IMR-90 (cell line): ENCODE measurements at regions not wholly inside any gene's neighbourhood (a gene's known extent, or its start where the extent isn't known, plus 50 kb on each side); places are given as distances from the start of the nearest gene placed in this dataset.
A peak's percentile ranks its signal among the peaks of the same experiment; 100 is the strongest.

ENCODE experiments used
- ATAC-seq: fragments of 200-7000 bp; cut with Tn5 transposase; 2 replicates; pipeline ENCODE4 v1.9.1; 2020; ENCODE audit warnings: low read depth, mild to moderate bottlenecking, moderate library complexity
- BruUV-seq: library from RNA; stranded (reverse); fragments of 400-500 nt; replicated peaks from 2 replicates; lab custom pipeline; 2021; lab: Mats Ljungman, UMichigan
- CTCF ChIA-PET: fragments of 300-600 bp; formaldehyde crosslinking; extraction: SDS; loops from one replicate; lab custom pipeline; 2021; ENCODE audit warnings: antibody characterized with exemption; lab: Yijun Ruan, JAX
- POLR2A ChIA-PET: fragments of 300-600 bp; sonication (Branson Sonifier 250); formaldehyde crosslinking; loops from one replicate; lab custom pipeline; 2022; ENCODE audit warnings: antibody characterized with exemption; ENCODE audit not compliant: unreplicated experiment; lab: Charles Lee
- DNase-seq: peaks from one replicate; pipeline ENCODE4 v3.0.0; 2013
- H2AFZ ChIP-seq: replicated peaks from 2 replicates; pipeline ENCODE3; 2013; ENCODE audit warnings: low read length, mild to moderate bottlenecking; ENCODE audit not compliant: poor library complexity
- H2AK5ac ChIP-seq: 2 replicates; pipeline ENCODE4 v1.6.1; 2013; ENCODE audit warnings: low read depth, low read length, inconsistent platforms
- H2AK9ac ChIP-seq: replicated peaks from 2 replicates; pipeline ENCODE3; 2013; ENCODE audit warnings: mild to moderate bottlenecking, low read depth, low read length, moderate library complexity; ENCODE audit not compliant: poor library complexity
- H2BK120ac ChIP-seq: 2 replicates; pipeline ENCODE4 v1.6.1; 2013; ENCODE audit warnings: low read depth, low read length, inconsistent platforms
- H2BK15ac ChIP-seq: 3 replicates; pipeline ENCODE4 v1.6.1; 2013; ENCODE audit warnings: low read depth, low read length, inconsistent platforms
- H2BK20ac ChIP-seq: 2 replicates; pipeline ENCODE4 v1.6.1; 2013; ENCODE audit warnings: low read depth, mild to moderate bottlenecking, inconsistent platforms, low read length, moderate library complexity
- H2BK5ac ChIP-seq: 2 replicates; pipeline ENCODE4 v1.6.1; 2013; ENCODE audit warnings: mild to moderate bottlenecking, low read depth, low read length, inconsistent platforms; ENCODE audit not compliant: poor library complexity, severe bottlenecking
- H3K14ac ChIP-seq: replicated peaks from 2 replicates; pipeline ENCODE4 v1.6.1; 2013; ENCODE audit warnings: low read depth, low read length, inconsistent platforms
- H3K18ac ChIP-seq: 2 replicates; pipeline ENCODE4 v1.6.1; 2013; ENCODE audit warnings: low read depth, low read length, control low read depth
- H3K23ac ChIP-seq: 2 replicates; pipeline ENCODE4 v1.6.1; 2013; ENCODE audit warnings: low read depth, low read length, inconsistent platforms
- H3K27ac ChIP-seq: 2 replicates; pipeline ENCODE4 v1.5.1; 2013; ENCODE audit warnings: mild to moderate bottlenecking, control low read depth, low read length; ENCODE audit not compliant: insufficient read depth
- H3K27me3 ChIP-seq: 2 replicates; pipeline ENCODE4 v1.6.1; 2013; ENCODE audit warnings: low read length; ENCODE audit not compliant: control insufficient read depth, insufficient read depth
- H3K36me3 ChIP-seq: 2 replicates; pipeline ENCODE4 v1.6.1; 2013; ENCODE audit warnings: low read length, mixed read lengths; ENCODE audit not compliant: control insufficient read depth, insufficient read depth
- H3K4ac ChIP-seq: 2 replicates; pipeline ENCODE4 v1.6.1; 2013; ENCODE audit warnings: low read depth, low read length, inconsistent platforms
- H3K4me1 ChIP-seq: 2 replicates; pipeline ENCODE4 v1.6.1; 2013; ENCODE audit warnings: low read length, mixed read lengths; ENCODE audit not compliant: control insufficient read depth, insufficient read depth
- H3K4me2 ChIP-seq: 2 replicates; pipeline ENCODE4 v1.6.1; 2013; ENCODE audit warnings: low read depth, mild to moderate bottlenecking, control low read depth, low read length, moderate library complexity
- H3K4me3 ChIP-seq: 2 replicates; pipeline ENCODE4 v1.5.1; 2013; ENCODE audit warnings: low read depth, mild to moderate bottlenecking, control low read depth, low read length, moderate library complexity; ENCODE audit not compliant: insufficient read depth
- H3K56ac ChIP-seq: 2 replicates; pipeline ENCODE4 v1.6.1; 2013; ENCODE audit warnings: low read length, inconsistent platforms; ENCODE audit not compliant: insufficient read depth; ENCODE audit errors: extremely low read depth
- H3K79me1 ChIP-seq, 2 experiments: 2 replicates each; pipeline ENCODE4 v1.6.1; 2013; ENCODE audit warnings: low read length in 2 of 2, inconsistent platforms in 1 of 2, low read depth in 1 of 2
- H3K9ac ChIP-seq: 2 replicates; pipeline ENCODE4 v1.6.1; 2013; ENCODE audit warnings: low read depth, low read length, control low read depth
- H3K9me1 ChIP-seq: 2 replicates; pipeline ENCODE4 v1.6.1; 2013; ENCODE audit warnings: low read length, inconsistent platforms; ENCODE audit not compliant: insufficient read depth
- H3K9me3 ChIP-seq: 2 replicates; pipeline ENCODE4 v1.6.1; 2013; ENCODE audit warnings: low read length; ENCODE audit not compliant: control insufficient read depth, insufficient read depth
- H4K20me1 ChIP-seq: 2 replicates; pipeline ENCODE4 v1.6.1; 2013; ENCODE audit warnings: low read length, inconsistent platforms; ENCODE audit not compliant: insufficient read depth
- H4K5ac ChIP-seq: 2 replicates; pipeline ENCODE4 v1.6.1; 2013; ENCODE audit warnings: mild to moderate bottlenecking, low read depth, low read length, control low read depth
- H4K8ac ChIP-seq, 2 experiments: 2 replicates each; pipeline ENCODE4 v1.6.1; 2013; ENCODE audit warnings: low read depth in 2 of 2, low read length in 2 of 2, control low read depth in 1 of 2, inconsistent platforms in 1 of 2
- H4K91ac ChIP-seq: 2 replicates; pipeline ENCODE4 v1.6.1; 2013; ENCODE audit warnings: low read depth, low read length, inconsistent platforms; ENCODE audit not compliant: insufficient read depth
- BHLHE40 ChIP-seq: fragments of 150-350 bp; IDR thresholded peaks from 2 replicates; pipeline ENCODE4 v1.6.1; 2016; ENCODE audit warnings: mild to moderate bottlenecking, low read depth, low read length
- CEBPB ChIP-seq: IDR thresholded peaks from 2 replicates; pipeline ENCODE4 v1.6.1; 2012; ENCODE audit warnings: low read depth, low read length, improper control_type of control experiment
- CHD1 ChIP-seq: IDR thresholded peaks from 2 replicates; pipeline ENCODE4 v1.6.1; 2012; ENCODE audit warnings: low read depth, low read length, improper control_type of control experiment
- FOS ChIP-seq: fragments of 150-350 bp; IDR thresholded peaks from 2 replicates; pipeline ENCODE4 v1.6.1; 2016; ENCODE audit warnings: low read depth, low read length
- MAZ ChIP-seq: IDR thresholded peaks from 2 replicates; pipeline ENCODE4 v1.6.1; 2012; ENCODE audit warnings: low read depth, mild to moderate bottlenecking, low read length, improper control_type of control experiment, moderate library complexity, borderline replicate concordance
- MXI1 ChIP-seq: IDR thresholded peaks from 2 replicates; pipeline ENCODE4 v1.6.1; 2012; ENCODE audit warnings: low read depth, mild to moderate bottlenecking, low read length, moderate library complexity, borderline replicate concordance
- NFE2L2 ChIP-seq: fragments of 150-350 bp; IDR thresholded peaks from 2 replicates; pipeline ENCODE4 v1.6.1; 2016; ENCODE audit warnings: low read depth, mild to moderate bottlenecking, low read length
- POLR2A ChIP-seq: IDR thresholded peaks from 2 replicates; pipeline ENCODE4 v1.6.1; 2012; ENCODE audit warnings: mild to moderate bottlenecking, low read depth, low read length
- RAD21 ChIP-seq: IDR thresholded peaks from 2 replicates; pipeline ENCODE4 v1.6.1; 2012; ENCODE audit warnings: low read length, improper control_type of control experiment
- RCOR1 ChIP-seq: IDR thresholded peaks from 2 replicates; pipeline ENCODE4 v1.6.1; 2012; ENCODE audit warnings: mild to moderate bottlenecking, low read length, improper control_type of control experiment; ENCODE audit not compliant: insufficient replicate concordance
- RFX5 ChIP-seq: IDR thresholded peaks from 2 replicates; pipeline ENCODE4 v1.8.0; 2012; ENCODE audit warnings: low read depth, mild to moderate bottlenecking, low read length, moderate library complexity
- SMC3 ChIP-seq: fragments of 150-350 bp; IDR thresholded peaks from 2 replicates; pipeline ENCODE4 v1.6.1; 2016; ENCODE audit warnings: low read depth, mild to moderate bottlenecking, antibody characterized with exemption, low read length, moderate library complexity
- WGBS, 2 experiments: methylation state at CpG; one replicate each; pipeline versions ENCODE4 v1.1.5 to v1.1.7; 2013; ENCODE audit warnings: missing lambda C conversion rate in 2 of 2; ENCODE audit not compliant: insufficient read length in 1 of 2; ENCODE audit errors: extremely low coverage in 2 of 2; 5-methylcytosine and 5-hydroxymethylcytosine counted together
- dilution Hi-C: fragments of 300-500 bp; cut with HindIII; formaldehyde crosslinking; loops from one replicate; pipeline ENCODE4 v1.14.3; 2018; ENCODE audit warnings: low sequenced_read_pairs; ENCODE audit not compliant: unreplicated experiment
- in situ Hi-C: fragments of 300-500 bp; cut with MboI; formaldehyde crosslinking; loops from 3 replicates; pipeline ENCODE4 v1.14.3; 2019; ENCODE audit warnings: low sequenced_read_pairs, inconsistent platforms, mixed read lengths
- intact Hi-C: fragments of 100-400 bp; cut with micrococcal nuclease; formaldehyde crosslinking; loops from 2 replicates; pipeline ENCODE4 v1.10.0; 2022
- TF ChIP-seq, protein P1 (sequence below): fragments of 150-350 bp; IDR thresholded peaks from 2 replicates; pipeline ENCODE4 v1.6.1; 2017; ENCODE audit warnings: mild to moderate bottlenecking, antibody characterized with exemption, low read length, low read depth
- TF ChIP-seq, protein P2 (sequence below): conservative IDR thresholded peaks from 2 replicates; pipeline ENCODE4 v1.5.1; 2012; ENCODE audit warnings: mild to moderate bottlenecking, low read depth, low read length, improper control_type of control experiment
- TF ChIP-seq, protein P3 (sequence below): fragments of 150-350 bp; IDR thresholded peaks from 2 replicates; pipeline ENCODE4 v1.6.1; 2016; ENCODE audit warnings: low read depth, mild to moderate bottlenecking, low read length, moderate library complexity, borderline replicate concordance

DNA sequence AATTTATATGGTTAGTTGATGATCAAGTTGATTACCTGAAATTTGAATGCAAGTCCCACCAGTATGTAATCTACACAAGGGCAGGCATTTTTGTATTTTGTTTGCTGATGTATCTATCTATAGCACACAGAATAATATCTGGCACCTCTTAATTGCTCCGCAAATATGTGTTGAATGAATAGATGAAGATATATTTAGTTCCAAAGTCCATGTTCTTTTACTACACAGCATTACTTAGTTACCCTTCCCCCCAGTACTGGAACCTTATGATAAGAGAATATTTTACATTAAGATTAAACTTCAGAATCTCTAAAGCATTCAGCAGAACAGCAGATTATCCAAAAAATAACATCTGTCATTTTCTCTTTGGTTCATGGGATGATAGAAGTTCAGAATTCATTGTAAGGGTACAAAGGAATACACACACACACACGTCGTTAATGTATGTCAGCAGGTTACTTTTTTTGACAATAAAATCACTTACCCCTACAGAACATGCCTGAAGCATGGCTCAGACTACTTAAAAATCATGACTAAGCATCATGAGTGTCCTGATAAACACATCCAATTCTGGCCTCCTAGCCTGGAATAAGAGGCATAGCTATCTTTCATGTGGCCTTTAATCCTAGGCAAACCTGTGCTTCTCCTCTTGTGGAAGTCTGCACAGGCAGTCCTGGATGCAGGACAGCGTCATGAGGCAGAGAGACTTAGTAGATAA, 148.9 kb upstream of the TBC1D5 start:
- H3K4ac ChIP-seq = no peak overlapping the region
- H3K18ac ChIP-seq = no peak overlapping the region
- no peak overlapping the region for H3K56ac ChIP-seq
- H3K36me3 ChIP-seq = no peaks in the 10 kb centered on the region
- H4K5ac ChIP-seq = no peak overlapping the region
- H3K9ac ChIP-seq = no peak overlapping the region
- H3K4me3 ChIP-seq = no peak overlapping the region
- H3K27ac ChIP-seq = no peak overlapping the region
- no peak overlapping the region for H4K91ac ChIP-seq
- no peak overlapping the region for H2BK5ac ChIP-seq
- no peaks in the 10 kb centered on the region for H3K4me1 ChIP-seq
- no peak overlapping the region for H3K23ac ChIP-seq
- H3K4me2 ChIP-seq = no peak overlapping the region
- no CpG with 5 or more reads among the region's 4 CpGs for WGBS, 2 experiments
- H2BK20ac ChIP-seq = no peak overlapping the region
- H4K8ac ChIP-seq = no peak overlapping the region
- POLR2A ChIA-PET = no interaction called here
- intact Hi-C loops = no loop called here
- no peak overlapping the region for H2AFZ ChIP-seq
- no peak overlapping the region for H2BK15ac ChIP-seq
- TF ChIP-seq CEBPB = no peak
- no peak for TF ChIP-seq NFE2L2
- no peak for TF ChIP-seq FOS
- no peak for TF ChIP-seq RAD21
- TF ChIP-seq RCOR1 = no peak
- TF ChIP-seq POLR2A = no peak
- TF ChIP-seq MXI1 = no peak
- TF ChIP-seq RFX5 = no peak
- TF ChIP-seq MAZ = no peak
- TF ChIP-seq, protein P1, sequence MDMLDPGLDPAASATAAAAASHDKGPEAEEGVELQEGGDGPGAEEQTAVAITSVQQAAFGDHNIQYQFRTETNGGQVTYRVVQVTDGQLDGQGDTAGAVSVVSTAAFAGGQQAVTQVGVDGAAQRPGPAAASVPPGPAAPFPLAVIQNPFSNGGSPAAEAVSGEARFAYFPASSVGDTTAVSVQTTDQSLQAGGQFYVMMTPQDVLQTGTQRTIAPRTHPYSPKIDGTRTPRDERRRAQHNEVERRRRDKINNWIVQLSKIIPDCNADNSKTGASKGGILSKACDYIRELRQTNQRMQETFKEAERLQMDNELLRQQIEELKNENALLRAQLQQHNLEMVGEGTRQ = no peak
- no peak for TF ChIP-seq SMC3
- TF ChIP-seq BHLHE40 = no peak
- TF ChIP-seq, protein P2, sequence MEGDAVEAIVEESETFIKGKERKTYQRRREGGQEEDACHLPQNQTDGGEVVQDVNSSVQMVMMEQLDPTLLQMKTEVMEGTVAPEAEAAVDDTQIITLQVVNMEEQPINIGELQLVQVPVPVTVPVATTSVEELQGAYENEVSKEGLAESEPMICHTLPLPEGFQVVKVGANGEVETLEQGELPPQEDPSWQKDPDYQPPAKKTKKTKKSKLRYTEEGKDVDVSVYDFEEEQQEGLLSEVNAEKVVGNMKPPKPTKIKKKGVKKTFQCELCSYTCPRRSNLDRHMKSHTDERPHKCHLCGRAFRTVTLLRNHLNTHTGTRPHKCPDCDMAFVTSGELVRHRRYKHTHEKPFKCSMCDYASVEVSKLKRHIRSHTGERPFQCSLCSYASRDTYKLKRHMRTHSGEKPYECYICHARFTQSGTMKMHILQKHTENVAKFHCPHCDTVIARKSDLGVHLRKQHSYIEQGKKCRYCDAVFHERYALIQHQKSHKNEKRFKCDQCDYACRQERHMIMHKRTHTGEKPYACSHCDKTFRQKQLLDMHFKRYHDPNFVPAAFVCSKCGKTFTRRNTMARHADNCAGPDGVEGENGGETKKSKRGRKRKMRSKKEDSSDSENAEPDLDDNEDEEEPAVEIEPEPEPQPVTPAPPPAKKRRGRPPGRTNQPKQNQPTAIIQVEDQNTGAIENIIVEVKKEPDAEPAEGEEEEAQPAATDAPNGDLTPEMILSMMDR = no peak
- TF ChIP-seq, protein P3, sequence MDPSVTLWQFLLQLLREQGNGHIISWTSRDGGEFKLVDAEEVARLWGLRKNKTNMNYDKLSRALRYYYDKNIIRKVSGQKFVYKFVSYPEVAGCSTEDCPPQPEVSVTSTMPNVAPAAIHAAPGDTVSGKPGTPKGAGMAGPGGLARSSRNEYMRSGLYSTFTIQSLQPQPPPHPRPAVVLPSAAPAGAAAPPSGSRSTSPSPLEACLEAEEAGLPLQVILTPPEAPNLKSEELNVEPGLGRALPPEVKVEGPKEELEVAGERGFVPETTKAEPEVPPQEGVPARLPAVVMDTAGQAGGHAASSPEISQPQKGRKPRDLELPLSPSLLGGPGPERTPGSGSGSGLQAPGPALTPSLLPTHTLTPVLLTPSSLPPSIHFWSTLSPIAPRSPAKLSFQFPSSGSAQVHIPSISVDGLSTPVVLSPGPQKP = no peak
- no peak for TF ChIP-seq CHD1
- in situ Hi-C loops = no loop called here
- no TSS peak for BruUV-seq
- CTCF ChIA-PET = no interaction called here
- no peaks in the 10 kb centered on the region for H3K9me1 ChIP-seq
- H3K14ac ChIP-seq = no peak overlapping the region
- DNase-seq (peak; percentile 8), ATAC-seq (peak; percentile 37; the same call in 1 of the 2 replicates)
- H3K9me3 ChIP-seq = no peaks in the 10 kb centered on the region
- H4K20me1 ChIP-seq = no peaks in the 10 kb centered on the region
- H2BK120ac ChIP-seq = no peak overlapping the region
- no peaks in the 10 kb centered on the region for H3K27me3 ChIP-seq
- H2AK9ac ChIP-seq = no peak overlapping the region
- no peaks in the 10 kb centered on the region for H3K79me1 ChIP-seq
- no peak overlapping the region for H2AK5ac ChIP-seq
- dilution Hi-C loops = no loop called here
